ENCODE measurements at regions not wholly inside any gene's neighbourhood (a gene's known extent, or its start where the extent isn't known, plus 50 kb on each side); places are given as distances from the start of the nearest gene placed in this dataset.

DNA sequence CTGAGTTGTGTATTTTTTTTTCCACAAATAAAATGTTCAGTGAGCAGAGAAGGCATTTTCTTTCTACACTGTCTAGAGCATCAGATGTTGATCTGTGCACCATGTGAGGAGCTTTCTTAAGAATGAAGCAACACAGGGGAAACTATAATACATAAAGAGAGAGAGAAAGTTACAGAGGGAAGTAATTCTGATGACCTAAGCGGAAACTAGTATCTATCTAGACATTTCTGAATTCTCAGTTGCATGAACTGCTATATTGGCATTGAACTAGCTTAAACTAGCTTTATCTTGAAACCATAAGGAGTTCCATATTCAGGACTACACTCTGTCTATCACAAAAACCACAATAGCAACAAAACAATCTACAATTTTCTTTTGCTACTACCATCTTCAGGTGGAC is 822.4 kb downstream of the VGLL3 start:
- TF ChIP-seq, protein P1, sequence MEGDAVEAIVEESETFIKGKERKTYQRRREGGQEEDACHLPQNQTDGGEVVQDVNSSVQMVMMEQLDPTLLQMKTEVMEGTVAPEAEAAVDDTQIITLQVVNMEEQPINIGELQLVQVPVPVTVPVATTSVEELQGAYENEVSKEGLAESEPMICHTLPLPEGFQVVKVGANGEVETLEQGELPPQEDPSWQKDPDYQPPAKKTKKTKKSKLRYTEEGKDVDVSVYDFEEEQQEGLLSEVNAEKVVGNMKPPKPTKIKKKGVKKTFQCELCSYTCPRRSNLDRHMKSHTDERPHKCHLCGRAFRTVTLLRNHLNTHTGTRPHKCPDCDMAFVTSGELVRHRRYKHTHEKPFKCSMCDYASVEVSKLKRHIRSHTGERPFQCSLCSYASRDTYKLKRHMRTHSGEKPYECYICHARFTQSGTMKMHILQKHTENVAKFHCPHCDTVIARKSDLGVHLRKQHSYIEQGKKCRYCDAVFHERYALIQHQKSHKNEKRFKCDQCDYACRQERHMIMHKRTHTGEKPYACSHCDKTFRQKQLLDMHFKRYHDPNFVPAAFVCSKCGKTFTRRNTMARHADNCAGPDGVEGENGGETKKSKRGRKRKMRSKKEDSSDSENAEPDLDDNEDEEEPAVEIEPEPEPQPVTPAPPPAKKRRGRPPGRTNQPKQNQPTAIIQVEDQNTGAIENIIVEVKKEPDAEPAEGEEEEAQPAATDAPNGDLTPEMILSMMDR (IDR thresholded peaks at IDR 0.05) = no peak
- TF ChIP-seq POLR2A (IDR thresholded peaks at IDR 0.05) = no peak

All from Peyer's patch (tissue), 4 donors.